WTC11 (cell line): ENCODE measurements at regions not wholly inside any gene's neighbourhood (a gene's known extent, or its start where the extent isn't known, plus 50 kb on each side); places are given as distances from the start of the nearest gene placed in this dataset.
"Not testable (repeated sequence)": the region's sequence is repeated elsewhere in the genome, so short reads cannot be mapped to it uniquely, and the experiment has no call there.

ENCODE experiments used
- ATAC-seq: fragments of 200-7000 bp; cut with Tn5 transposase; 2 replicates; pipeline ENCODE4 v1.10.0; 2021; ENCODE audit warnings: mild to moderate bottlenecking, moderate library complexity
- CTCF ChIA-PET: fragments of 300-600 bp; sonication (Branson Sonifier 250); formaldehyde crosslinking; loops from one replicate; lab custom pipeline; 2021; ENCODE audit warnings: antibody characterized with exemption; lab: Charles Lee
- POLR2A ChIA-PET: fragments of 350-600 bp; sonication (Branson Sonifier 250); formaldehyde crosslinking; loops from one replicate; lab custom pipeline; 2021; ENCODE audit warnings: antibody characterized with exemption; lab: Charles Lee
- DNase-seq: peaks from one replicate; pipeline ENCODE4 v3.0.0; 2021; ENCODE audit warnings: low spot score
- H3K27ac Mint-ChIP-seq: 2 replicates; pipeline ENCODE4 v1.8.0; 2021; ENCODE audit warnings: mixed read lengths
- H3K27me3 Mint-ChIP-seq: 2 replicates; pipeline ENCODE4 v1.8.0; 2021; ENCODE audit warnings: low read depth, mild to moderate bottlenecking, moderate library complexity, mixed read lengths
- H3K36me3 Mint-ChIP-seq: 2 replicates; pipeline ENCODE4 v1.8.0; 2021; ENCODE audit warnings: mixed read lengths
- H3K4me1 Mint-ChIP-seq: 2 replicates; pipeline ENCODE4 v1.8.0; 2022; ENCODE audit warnings: mixed read lengths
- H3K4me3 Mint-ChIP-seq: 2 replicates; pipeline ENCODE4 v1.8.0; 2021; ENCODE audit warnings: mild to moderate bottlenecking, moderate library complexity, mixed read lengths
- H3K9me3 Mint-ChIP-seq: 2 replicates; pipeline ENCODE4 v1.8.0; 2021; ENCODE audit warnings: mixed read lengths
- ETV6 ChIP-seq: sonication (generic); formaldehyde crosslinking; IDR thresholded peaks from 2 replicates; pipeline ENCODE4 v1.8.1; 2022; ENCODE audit warnings: mild to moderate bottlenecking, missing genetic modification reagents
- FOXP1 ChIP-seq: sonication (generic); formaldehyde crosslinking; IDR thresholded peaks from 2 replicates; pipeline ENCODE4 v1.8.0; 2022; ENCODE audit warnings: missing genetic modification reagents, mild to moderate bottlenecking, moderate library complexity, borderline replicate concordance
- HMGA2 ChIP-seq: fragments of 250-450 bp; sonication (Bioruptor Pico); IDR thresholded peaks from 2 replicates; pipeline ENCODE4 v1.4.0; 2021; ENCODE audit warnings: mild to moderate bottlenecking, moderate library complexity
- JAZF1 ChIP-seq: fragments of 250-450 bp; sonication (Bioruptor Pico); IDR thresholded peaks from 2 replicates; pipeline ENCODE4 v1.9.0; 2021; ENCODE audit warnings: moderate library complexity, mild to moderate bottlenecking, inconsistent platforms
- RELA ChIP-seq: sonication (generic); formaldehyde crosslinking; IDR thresholded peaks from 2 replicates; pipeline ENCODE4 v1.8.1; 2022; ENCODE audit warnings: missing genetic modification reagents, mild to moderate bottlenecking, borderline replicate concordance
- SMAD4 ChIP-seq: sonication (generic); formaldehyde crosslinking; IDR thresholded peaks from 2 replicates; pipeline ENCODE4 v1.8.0; 2022; ENCODE audit warnings: mild to moderate bottlenecking, missing genetic modification reagents
- TEAD1 ChIP-seq: sonication (generic); formaldehyde crosslinking; IDR thresholded peaks from 2 replicates; pipeline ENCODE4 v1.8.0; 2022; ENCODE audit warnings: mild to moderate bottlenecking, missing genetic modification reagents
- TEAD4 ChIP-seq: sonication (generic); formaldehyde crosslinking; IDR thresholded peaks from 2 replicates; pipeline ENCODE4 v1.8.0; 2022; ENCODE audit warnings: mild to moderate bottlenecking, missing genetic modification reagents
- ZNF121 ChIP-seq: sonication (generic); formaldehyde crosslinking; IDR thresholded peaks from 2 replicates; pipeline ENCODE4 v1.8.0; 2023; ENCODE audit warnings: missing genetic modification reagents
- ZNF281 ChIP-seq: sonication (generic); formaldehyde crosslinking; IDR thresholded peaks from 2 replicates; pipeline ENCODE4 v1.8.0; 2023; ENCODE audit warnings: mild to moderate bottlenecking, missing genetic modification reagents
- ZNF396 ChIP-seq: fragments of 250-450 bp; sonication (Bioruptor Pico); IDR thresholded peaks from 2 replicates; pipeline ENCODE4 v1.8.0; 2021; ENCODE audit warnings: mild to moderate bottlenecking, moderate library complexity, borderline replicate concordance
- TF ChIP-seq, protein P1 (sequence below): sonication (generic); formaldehyde crosslinking; IDR thresholded peaks from 2 replicates; pipeline ENCODE4 v1.8.0; 2023; ENCODE audit warnings: missing genetic modification reagents
- TF ChIP-seq, protein P2 (sequence below): sonication (generic); formaldehyde crosslinking; IDR thresholded peaks from 2 replicates; pipeline ENCODE4 v1.8.0; 2022; ENCODE audit warnings: mild to moderate bottlenecking, missing genetic modification reagents
- TF ChIP-seq, protein P3 (sequence below): sonication (generic); formaldehyde crosslinking; conservative IDR thresholded peaks from 2 replicates; pipeline ENCODE4 v1.8.1; 2023; ENCODE audit warnings: mild to moderate bottlenecking, low read depth, missing genetic modification reagents, moderate library complexity

GRCh38 chr6:160818934-160819333 lies 116.9 kb downstream of the PLG start (continued):
- TF ChIP-seq, protein P1, sequence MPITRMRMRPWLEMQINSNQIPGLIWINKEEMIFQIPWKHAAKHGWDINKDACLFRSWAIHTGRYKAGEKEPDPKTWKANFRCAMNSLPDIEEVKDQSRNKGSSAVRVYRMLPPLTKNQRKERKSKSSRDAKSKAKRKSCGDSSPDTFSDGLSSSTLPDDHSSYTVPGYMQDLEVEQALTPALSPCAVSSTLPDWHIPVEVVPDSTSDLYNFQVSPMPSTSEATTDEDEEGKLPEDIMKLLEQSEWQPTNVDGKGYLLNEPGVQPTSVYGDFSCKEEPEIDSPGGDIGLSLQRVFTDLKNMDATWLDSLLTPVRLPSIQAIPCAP, result no peak
- no peak for TF ChIP-seq ZNF121 (CRISPR knock-in tag)
- TF ChIP-seq ETV6, result no peak
- TF ChIP-seq, all 79 proteins: peak for 0

GRCh38 chr6:160820661-160821060 lies 118.6 kb downstream of the PLG start:
- CTCF ChIA-PET, ATAC-seq, POLR2A ChIA-PET, H3K27me3 Mint-ChIP-seq, H3K4me3 Mint-ChIP-seq, H3K4me1 Mint-ChIP-seq, H3K27ac Mint-ChIP-seq, DNase-seq: not testable (repeated sequence)
- Mint-ChIP-seq H3K36me3 (peaks cover 30% of the 10 kb centered on the region), H3K9me3 (peaks cover 57% of the 10 kb centered on the region)

DNA sequence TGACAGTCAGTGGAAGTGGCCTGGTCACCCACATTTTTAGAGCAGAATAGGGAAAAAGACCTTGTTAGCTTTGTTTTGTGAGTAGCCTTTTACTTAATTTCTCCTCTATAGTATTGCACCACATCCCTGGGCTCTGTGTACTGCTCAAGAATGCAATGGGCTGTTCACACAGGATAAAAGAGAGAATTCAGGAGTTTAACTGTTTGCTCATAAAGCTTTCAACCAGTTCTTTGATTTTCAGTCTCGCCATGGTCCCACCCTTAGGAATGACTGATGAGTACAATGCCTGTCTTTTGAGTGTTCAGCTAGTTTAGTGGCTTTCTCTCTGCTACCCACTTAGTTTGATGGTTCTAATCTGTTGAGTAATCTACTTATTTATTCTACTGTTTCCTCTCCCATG lies 129.7 kb downstream of the PLG start:
- Mint-ChIP-seq H3K27ac (no peak overlapping the region), H3K27me3 (no peaks in the 10 kb centered on the region), H3K4me3 (no peak overlapping the region), H3K36me3 (no peaks in the 10 kb centered on the region), H3K9me3 (no peaks in the 10 kb centered on the region), H3K4me1 (peaks cover 5% of the 10 kb centered on the region)
- TF ChIP-seq FOXP1, result no peak
- TF ChIP-seq, protein P2, sequence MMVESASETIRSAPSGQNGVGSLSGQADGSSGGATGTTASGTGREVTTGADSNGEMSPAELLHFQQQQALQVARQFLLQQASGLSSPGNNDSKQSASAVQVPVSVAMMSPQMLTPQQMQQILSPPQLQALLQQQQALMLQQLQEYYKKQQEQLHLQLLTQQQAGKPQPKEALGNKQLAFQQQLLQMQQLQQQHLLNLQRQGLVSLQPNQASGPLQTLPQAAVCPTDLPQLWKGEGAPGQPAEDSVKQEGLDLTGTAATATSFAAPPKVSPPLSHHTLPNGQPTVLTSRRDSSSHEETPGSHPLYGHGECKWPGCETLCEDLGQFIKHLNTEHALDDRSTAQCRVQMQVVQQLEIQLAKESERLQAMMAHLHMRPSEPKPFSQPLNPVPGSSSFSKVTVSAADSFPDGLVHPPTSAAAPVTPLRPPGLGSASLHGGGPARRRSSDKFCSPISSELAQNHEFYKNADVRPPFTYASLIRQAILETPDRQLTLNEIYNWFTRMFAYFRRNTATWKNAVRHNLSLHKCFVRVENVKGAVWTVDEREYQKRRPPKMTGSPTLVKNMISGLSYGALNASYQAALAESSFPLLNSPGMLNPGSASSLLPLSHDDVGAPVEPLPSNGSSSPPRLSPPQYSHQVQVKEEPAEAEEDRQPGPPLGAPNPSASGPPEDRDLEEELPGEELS (CRISPR knock-in tag), result no peak
- ATAC-seq, result no peak
- no peak for DNase-seq
- ChIA-PET POLR2A (no interaction called here), CTCF (interaction anchor here (1.0 kb wide), 1 partner anchor 99 kb away, joined by 4 read pairs; no protein-coding TSS in a partner anchor)

DNA sequence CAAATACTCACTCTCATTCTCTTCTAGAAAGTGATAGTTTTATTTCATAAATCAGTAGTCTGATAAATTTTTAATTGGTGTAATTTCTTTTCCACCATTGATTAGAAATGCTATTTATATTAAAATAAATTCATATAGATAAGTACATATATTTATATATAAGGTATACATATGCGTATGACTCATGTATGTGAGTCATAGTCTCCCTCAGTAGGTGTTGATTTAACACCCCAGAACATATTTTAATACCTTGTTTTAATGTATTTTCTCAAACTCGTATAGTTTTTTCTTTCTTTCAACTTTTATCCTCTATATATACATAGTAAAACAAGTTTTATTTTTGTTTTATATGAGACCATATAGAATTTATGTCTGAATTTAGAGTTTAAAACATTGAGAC lies 130.4 kb downstream of the PLG start:
- H3K4me1 Mint-ChIP-seq, result peaks cover 5% of the 10 kb centered on the region
- H3K9me3 Mint-ChIP-seq, result no peaks in the 10 kb centered on the region
- DNase-seq (no peak), ATAC-seq (no peak)
- no peaks in the 10 kb centered on the region for H3K27me3 Mint-ChIP-seq
- H3K36me3 Mint-ChIP-seq, result no peaks in the 10 kb centered on the region
- no peak overlapping the region for H3K27ac Mint-ChIP-seq
- H3K4me3 Mint-ChIP-seq, result no peak overlapping the region
- ChIA-PET CTCF (no interaction called here), POLR2A (no interaction called here)
- TF ChIP-seq JAZF1 (CRISPR knock-in tag) (no peak), RELA (CRISPR knock-in tag) (no peak), HMGA2 (no peak), TEAD4 (CRISPR knock-in tag) (no peak), ZNF396 (CRISPR knock-in tag) (no peak), SMAD4 (no peak), TEAD1 (CRISPR knock-in tag) (no peak), ZNF281 (CRISPR knock-in tag) (no peak)
- TF ChIP-seq, protein P3, sequence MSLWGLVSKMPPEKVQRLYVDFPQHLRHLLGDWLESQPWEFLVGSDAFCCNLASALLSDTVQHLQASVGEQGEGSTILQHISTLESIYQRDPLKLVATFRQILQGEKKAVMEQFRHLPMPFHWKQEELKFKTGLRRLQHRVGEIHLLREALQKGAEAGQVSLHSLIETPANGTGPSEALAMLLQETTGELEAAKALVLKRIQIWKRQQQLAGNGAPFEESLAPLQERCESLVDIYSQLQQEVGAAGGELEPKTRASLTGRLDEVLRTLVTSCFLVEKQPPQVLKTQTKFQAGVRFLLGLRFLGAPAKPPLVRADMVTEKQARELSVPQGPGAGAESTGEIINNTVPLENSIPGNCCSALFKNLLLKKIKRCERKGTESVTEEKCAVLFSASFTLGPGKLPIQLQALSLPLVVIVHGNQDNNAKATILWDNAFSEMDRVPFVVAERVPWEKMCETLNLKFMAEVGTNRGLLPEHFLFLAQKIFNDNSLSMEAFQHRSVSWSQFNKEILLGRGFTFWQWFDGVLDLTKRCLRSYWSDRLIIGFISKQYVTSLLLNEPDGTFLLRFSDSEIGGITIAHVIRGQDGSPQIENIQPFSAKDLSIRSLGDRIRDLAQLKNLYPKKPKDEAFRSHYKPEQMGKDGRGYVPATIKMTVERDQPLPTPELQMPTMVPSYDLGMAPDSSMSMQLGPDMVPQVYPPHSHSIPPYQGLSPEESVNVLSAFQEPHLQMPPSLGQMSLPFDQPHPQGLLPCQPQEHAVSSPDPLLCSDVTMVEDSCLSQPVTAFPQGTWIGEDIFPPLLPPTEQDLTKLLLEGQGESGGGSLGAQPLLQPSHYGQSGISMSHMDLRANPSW (CRISPR knock-in tag), result no peak
